Nephron progenitor cell (in vitro differentiated cells): ENCODE measurements at regions not wholly inside any gene's neighbourhood (a gene's known extent, or its start where the extent isn't known, plus 50 kb on each side); places are given as distances from the start of the nearest gene placed in this dataset.

Source experiments
- DNase-seq: peaks from one replicate; pipeline ENCODE4 v3.0.0; 2021
- H3K27ac Mint-ChIP-seq: 2 replicates; pipeline ENCODE4 v1.8.0; 2021; ENCODE audit warnings: mild to moderate bottlenecking, moderate library complexity, mixed read lengths
- H3K27me3 Mint-ChIP-seq: 2 replicates; pipeline ENCODE4 v1.8.0; 2021; ENCODE audit warnings: mild to moderate bottlenecking, low read depth, mixed read lengths; ENCODE audit not compliant: poor library complexity
- H3K36me3 Mint-ChIP-seq: 2 replicates; pipeline ENCODE4 v1.8.0; 2021; ENCODE audit warnings: low read depth, mixed read lengths
- H3K4me1 Mint-ChIP-seq: 2 replicates; pipeline ENCODE4 v1.8.0; 2021; ENCODE audit warnings: mixed read lengths
- H3K4me3 Mint-ChIP-seq: 2 replicates; pipeline ENCODE4 v1.8.0; 2021; ENCODE audit warnings: mild to moderate bottlenecking, moderate library complexity, mixed read lengths
- H3K9me3 Mint-ChIP-seq: 2 replicates; pipeline ENCODE4 v1.8.0; 2021; ENCODE audit warnings: mild to moderate bottlenecking, moderate library complexity, mixed read lengths
- TF ChIP-seq, protein P1 (sequence below): fragments of 200-600 bp; sonication (generic); IDR thresholded peaks from 2 replicates; pipeline ENCODE4 v1.5.0; 2021; ENCODE audit warnings: antibody characterized with exemption

DNA sequence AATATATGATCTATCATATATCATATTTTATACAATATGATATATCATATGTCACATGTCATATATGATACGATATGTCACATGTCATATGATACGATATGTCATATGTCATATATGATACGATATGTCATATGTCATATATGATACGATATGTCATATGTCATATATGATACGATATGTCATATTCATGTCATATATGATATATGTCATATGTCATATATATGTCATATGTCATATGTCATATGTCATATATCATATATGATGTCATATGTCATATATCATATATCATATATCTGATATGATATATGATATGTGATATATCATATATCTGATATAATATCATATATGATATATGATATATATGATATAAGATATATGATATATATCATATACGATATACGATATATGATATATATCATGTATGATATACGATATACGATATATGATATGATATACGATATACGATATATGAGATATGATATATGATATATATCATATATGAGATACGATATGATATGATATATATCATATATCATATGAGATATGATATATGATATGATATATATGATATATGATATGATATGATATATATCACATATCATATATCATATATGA, 122.3 kb upstream of the USP9X start:
- TF ChIP-seq, protein P1, sequence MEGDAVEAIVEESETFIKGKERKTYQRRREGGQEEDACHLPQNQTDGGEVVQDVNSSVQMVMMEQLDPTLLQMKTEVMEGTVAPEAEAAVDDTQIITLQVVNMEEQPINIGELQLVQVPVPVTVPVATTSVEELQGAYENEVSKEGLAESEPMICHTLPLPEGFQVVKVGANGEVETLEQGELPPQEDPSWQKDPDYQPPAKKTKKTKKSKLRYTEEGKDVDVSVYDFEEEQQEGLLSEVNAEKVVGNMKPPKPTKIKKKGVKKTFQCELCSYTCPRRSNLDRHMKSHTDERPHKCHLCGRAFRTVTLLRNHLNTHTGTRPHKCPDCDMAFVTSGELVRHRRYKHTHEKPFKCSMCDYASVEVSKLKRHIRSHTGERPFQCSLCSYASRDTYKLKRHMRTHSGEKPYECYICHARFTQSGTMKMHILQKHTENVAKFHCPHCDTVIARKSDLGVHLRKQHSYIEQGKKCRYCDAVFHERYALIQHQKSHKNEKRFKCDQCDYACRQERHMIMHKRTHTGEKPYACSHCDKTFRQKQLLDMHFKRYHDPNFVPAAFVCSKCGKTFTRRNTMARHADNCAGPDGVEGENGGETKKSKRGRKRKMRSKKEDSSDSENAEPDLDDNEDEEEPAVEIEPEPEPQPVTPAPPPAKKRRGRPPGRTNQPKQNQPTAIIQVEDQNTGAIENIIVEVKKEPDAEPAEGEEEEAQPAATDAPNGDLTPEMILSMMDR: no peak
- no peaks in the 10 kb centered on the region for H3K36me3 Mint-ChIP-seq

DNA sequence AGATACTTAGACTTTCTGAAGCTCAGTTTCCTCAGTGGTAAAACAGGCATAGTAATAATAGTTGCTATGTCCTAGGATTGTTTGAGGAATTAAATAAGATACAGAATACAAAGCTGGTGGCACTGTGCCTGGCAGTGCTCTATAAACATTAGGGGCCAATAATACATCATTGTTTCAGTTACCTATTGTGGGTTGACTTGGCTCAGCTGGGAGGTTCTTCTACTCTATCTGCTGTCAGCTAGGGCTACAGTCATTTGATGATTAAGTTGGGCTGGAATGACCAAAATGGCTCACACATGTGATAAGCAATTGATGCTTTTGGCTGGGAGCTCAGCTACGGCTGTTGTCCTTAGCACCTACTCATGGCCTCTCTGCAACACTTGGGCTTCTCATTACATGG, 121.2 kb upstream of the USP9X start:
- H3K9me3 Mint-ChIP-seq: peaks cover 51% of the 10 kb centered on the region
- peaks cover 9% of the 10 kb centered on the region for H3K4me1 Mint-ChIP-seq
- peaks cover 6% of the 10 kb centered on the region for H3K27me3 Mint-ChIP-seq
- H3K36me3 Mint-ChIP-seq: no peaks in the 10 kb centered on the region
- TF ChIP-seq, protein P1: no peak
- DNase-seq: no peak
- H3K27ac Mint-ChIP-seq: no peak overlapping the region
- no peak overlapping the region for H3K4me3 Mint-ChIP-seq

More for the DNA sequence above, 122.3 kb upstream of the USP9X start:
- Mint-ChIP-seq H3K9me3 (peaks cover 43% of the 10 kb centered on the region), H3K4me3 (no peak overlapping the region), H3K27ac (no peak overlapping the region), H3K27me3 (peaks cover 6% of the 10 kb centered on the region), H3K4me1 (peaks cover 9% of the 10 kb centered on the region)
- DNase-seq: no peak

DNA sequence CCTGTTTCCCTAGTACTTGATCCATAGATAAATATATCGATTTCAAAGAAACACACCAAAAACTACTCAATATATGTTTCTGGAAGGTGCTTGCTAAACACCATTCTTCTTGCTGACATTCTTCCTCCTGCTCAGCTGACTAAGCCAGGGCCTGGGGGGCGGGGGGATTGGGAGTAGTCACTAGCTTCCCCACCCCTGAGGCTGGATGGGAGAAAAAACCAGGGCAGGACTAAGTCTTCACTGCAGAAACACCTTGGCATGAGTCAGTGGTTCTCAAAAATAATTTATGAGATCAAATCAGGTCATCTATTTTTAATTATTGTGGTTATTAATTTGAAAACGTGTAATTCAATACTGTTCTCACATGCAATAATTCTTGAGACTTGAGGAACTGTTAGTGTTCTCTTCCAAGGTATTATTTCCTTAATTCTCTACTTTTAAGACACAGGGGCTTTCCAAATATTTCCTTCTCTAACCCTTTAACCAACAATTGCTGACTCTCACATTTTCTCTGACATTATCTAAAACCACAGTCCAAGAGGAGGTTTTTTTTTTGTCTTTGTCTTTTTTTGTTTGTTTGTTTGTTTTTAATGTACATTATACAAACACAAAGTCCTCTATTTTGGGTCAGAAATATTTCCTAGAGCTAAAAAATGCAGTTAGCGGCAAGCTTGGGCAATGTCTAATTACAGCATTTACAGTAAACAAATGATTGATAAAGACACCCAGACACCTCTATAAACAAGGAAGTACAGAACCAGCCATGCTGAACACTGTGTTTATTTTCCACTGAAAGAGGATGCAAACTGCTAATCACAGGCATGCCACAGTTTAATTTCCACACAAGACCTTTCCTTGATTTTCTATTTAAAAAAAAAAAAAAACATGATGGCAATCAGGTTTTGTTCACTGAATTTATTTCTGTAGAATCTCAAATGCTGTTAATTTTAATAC, 120.3 kb upstream of the USP9X start:
- no peak overlapping the region for H3K27ac Mint-ChIP-seq
- peaks cover 6% of the 10 kb centered on the region for H3K4me1 Mint-ChIP-seq
- TF ChIP-seq, protein P1: no peak
- DNase-seq: no peak
- no peaks in the 10 kb centered on the region for H3K36me3 Mint-ChIP-seq
- peaks cover 6% of the 10 kb centered on the region for H3K27me3 Mint-ChIP-seq
- no peak overlapping the region for H3K4me3 Mint-ChIP-seq
- peaks cover 54% of the 10 kb centered on the region for H3K9me3 Mint-ChIP-seq

DNA sequence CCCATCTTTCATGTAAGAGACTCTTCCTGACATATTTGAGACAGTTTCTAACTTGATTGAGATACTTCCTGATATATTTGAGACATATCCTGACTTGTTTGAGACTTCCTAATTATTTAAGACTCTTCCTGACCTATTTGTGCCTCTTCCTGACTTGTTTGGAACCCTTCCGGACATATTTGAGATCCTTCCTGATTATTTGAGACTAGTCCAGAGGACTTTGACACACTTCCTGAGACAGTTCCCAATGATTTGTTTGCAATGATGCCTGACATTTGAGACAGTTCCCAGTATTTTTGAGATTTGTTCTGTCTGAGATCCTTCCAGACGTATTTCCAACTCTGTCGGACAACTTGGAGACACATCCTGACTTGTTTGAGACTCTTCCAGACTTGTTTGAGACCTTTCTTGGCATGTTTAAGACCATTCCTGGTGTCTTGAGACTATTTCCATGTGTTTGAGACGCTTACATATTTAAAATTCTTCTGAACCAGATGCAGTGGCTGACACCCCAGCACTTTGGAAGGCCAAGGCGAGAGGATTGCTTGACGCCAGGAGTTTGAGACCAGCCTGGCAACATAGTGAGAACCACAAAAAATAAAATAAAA, 118.9 kb upstream of the USP9X start:
- Mint-ChIP-seq H3K9me3 (peaks cover 60% of the 10 kb centered on the region), H3K4me3 (no peak overlapping the region), H3K4me1 (peaks cover 5% of the 10 kb centered on the region), H3K36me3 (peaks cover 4% of the 10 kb centered on the region), H3K27ac (no peak overlapping the region), H3K27me3 (no peaks in the 10 kb centered on the region)
- TF ChIP-seq, protein P1: no peak
- no peak for DNase-seq

DNA sequence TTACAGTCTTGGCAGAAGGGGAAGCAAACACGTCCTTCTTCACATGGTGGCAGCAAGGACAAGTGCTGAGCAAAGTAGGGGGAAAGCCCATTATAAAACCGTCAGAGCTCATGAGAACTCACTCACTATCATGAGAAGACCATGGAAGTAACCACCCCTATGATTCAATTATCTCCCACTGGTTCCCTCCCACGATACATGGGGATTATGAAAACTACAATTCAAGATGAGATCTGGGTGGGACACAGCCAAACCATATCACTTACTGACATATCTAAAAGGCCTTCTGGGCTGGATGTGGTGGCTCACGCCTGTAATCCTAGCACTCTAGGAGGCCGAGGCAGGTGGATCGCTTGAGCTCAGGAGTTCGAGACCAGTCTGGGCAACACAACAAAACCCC, 117.1 kb upstream of the USP9X start:
- H3K27ac Mint-ChIP-seq: no peak overlapping the region
- H3K4me3 Mint-ChIP-seq: no peak overlapping the region
- peaks cover 71% of the 10 kb centered on the region for H3K9me3 Mint-ChIP-seq
- peaks cover 3% of the 10 kb centered on the region for H3K27me3 Mint-ChIP-seq
- H3K36me3 Mint-ChIP-seq: peaks cover 8% of the 10 kb centered on the region
- H3K4me1 Mint-ChIP-seq: peaks cover 5% of the 10 kb centered on the region
- TF ChIP-seq, protein P1: no peak
- no peak for DNase-seq
